Retinal pigment epithelial cell (primary cell): ENCODE measurements at regions not wholly inside any gene's neighbourhood (a gene's known extent, or its start where the extent isn't known, plus 50 kb on each side); places are given as distances from the start of the nearest gene placed in this dataset.

Experiments used
- DNase-seq: peaks from one replicate; pipeline ENCODE4 v3.0.0-alpha.2; 2010; ENCODE audit warnings: low read depth
- H3K4me3 ChIP-seq: 2 replicates; pipeline ENCODE4 v1.5.1; 2011; ENCODE audit warnings: mild to moderate bottlenecking, low read length, control low read depth, moderate library complexity
- CTCF ChIP-seq: conservative IDR thresholded peaks from 2 replicates; pipeline ENCODE4 v1.5.1; 2011; ENCODE audit warnings: low read depth, low read length, control low read depth, inconsistent platforms

GRCh38 chr6:54018722-54019121 lies 92.5 kb upstream of the MLIP start:
- no peak overlapping the region for H3K4me3 ChIP-seq
- no peak for DNase-seq
- no peak for TF ChIP-seq CTCF

- no peak for TF ChIP-seq CTCF
- no peak for DNase-seq
- no peak overlapping the region for H3K4me3 ChIP-seq
Observed at GRCh38 chr6:54019860-54020259, 91.4 kb upstream of the MLIP start.

GRCh38 chr6:54020334-54020733 lies 90.9 kb upstream of the MLIP start:
- H3K4me3 ChIP-seq, result no peak overlapping the region
- DNase-seq, result no peak
- TF ChIP-seq CTCF, result no peak

- TF ChIP-seq CTCF, result no peak
- no peak for DNase-seq
- H3K4me3 ChIP-seq, result no peak overlapping the region
Observed at GRCh38 chr6:54026652-54027400, 84.4 kb upstream of the MLIP start.

GRCh38 chr6:54028170-54028569 lies 83.1 kb upstream of the MLIP start:
- no peak overlapping the region for H3K4me3 ChIP-seq

GRCh38 chr6:54029187-54029586 lies 82.1 kb upstream of the MLIP start:
- DNase-seq, result no peak
- no peak for TF ChIP-seq CTCF
- no peak overlapping the region for H3K4me3 ChIP-seq

More at GRCh38 chr6:54028170-54028569, 83.1 kb upstream of the MLIP start:
- no peak for TF ChIP-seq CTCF
- no peak for DNase-seq

GRCh38 chr6:54031169-54031568 lies 80.1 kb upstream of the MLIP start:
- H3K4me3 ChIP-seq, result no peak overlapping the region
- no peak for DNase-seq
- no peak for TF ChIP-seq CTCF
